IMR-90 (cell line): ENCODE measurements at regions not wholly inside any gene's neighbourhood (a gene's known extent, or its start where the extent isn't known, plus 50 kb on each side); places are given as distances from the start of the nearest gene placed in this dataset.

Experiments used
- ATAC-seq: fragments of 200-7000 bp; cut with Tn5 transposase; 2 replicates; pipeline ENCODE4 v1.9.1; 2020; ENCODE audit warnings: low read depth, mild to moderate bottlenecking, moderate library complexity
- BruUV-seq: library from RNA; stranded (reverse); fragments of 400-500 nt; replicated peaks from 2 replicates; lab custom pipeline; 2021; lab: Mats Ljungman, UMichigan
- CTCF ChIA-PET: fragments of 300-600 bp; formaldehyde crosslinking; extraction: SDS; loops from one replicate; lab custom pipeline; 2021; ENCODE audit warnings: antibody characterized with exemption; lab: Yijun Ruan, JAX
- POLR2A ChIA-PET: fragments of 300-600 bp; sonication (Branson Sonifier 250); formaldehyde crosslinking; loops from one replicate; lab custom pipeline; 2022; ENCODE audit warnings: antibody characterized with exemption; ENCODE audit not compliant: unreplicated experiment; lab: Charles Lee
- DNase-seq: peaks from one replicate; pipeline ENCODE4 v3.0.0; 2013
- H2AFZ ChIP-seq: replicated peaks from 2 replicates; pipeline ENCODE3; 2013; ENCODE audit warnings: low read length, mild to moderate bottlenecking; ENCODE audit not compliant: poor library complexity
- H2AK5ac ChIP-seq: 2 replicates; pipeline ENCODE4 v1.6.1; 2013; ENCODE audit warnings: low read depth, low read length, inconsistent platforms
- H2AK9ac ChIP-seq: replicated peaks from 2 replicates; pipeline ENCODE3; 2013; ENCODE audit warnings: mild to moderate bottlenecking, low read depth, low read length, moderate library complexity; ENCODE audit not compliant: poor library complexity
- H2BK120ac ChIP-seq: 2 replicates; pipeline ENCODE4 v1.6.1; 2013; ENCODE audit warnings: low read depth, low read length, inconsistent platforms
- H2BK15ac ChIP-seq: 3 replicates; pipeline ENCODE4 v1.6.1; 2013; ENCODE audit warnings: low read depth, low read length, inconsistent platforms
- H2BK20ac ChIP-seq: 2 replicates; pipeline ENCODE4 v1.6.1; 2013; ENCODE audit warnings: low read depth, mild to moderate bottlenecking, inconsistent platforms, low read length, moderate library complexity
- H2BK5ac ChIP-seq: 2 replicates; pipeline ENCODE4 v1.6.1; 2013; ENCODE audit warnings: mild to moderate bottlenecking, low read depth, low read length, inconsistent platforms; ENCODE audit not compliant: poor library complexity, severe bottlenecking
- H3K14ac ChIP-seq: replicated peaks from 2 replicates; pipeline ENCODE4 v1.6.1; 2013; ENCODE audit warnings: low read depth, low read length, inconsistent platforms
- H3K18ac ChIP-seq: 2 replicates; pipeline ENCODE4 v1.6.1; 2013; ENCODE audit warnings: low read depth, low read length, control low read depth
- H3K23ac ChIP-seq: 2 replicates; pipeline ENCODE4 v1.6.1; 2013; ENCODE audit warnings: low read depth, low read length, inconsistent platforms
- H3K27ac ChIP-seq: 2 replicates; pipeline ENCODE4 v1.5.1; 2013; ENCODE audit warnings: mild to moderate bottlenecking, control low read depth, low read length; ENCODE audit not compliant: insufficient read depth
- H3K27me3 ChIP-seq: 2 replicates; pipeline ENCODE4 v1.6.1; 2013; ENCODE audit warnings: low read length; ENCODE audit not compliant: control insufficient read depth, insufficient read depth
- H3K36me3 ChIP-seq: 2 replicates; pipeline ENCODE4 v1.6.1; 2013; ENCODE audit warnings: low read length, mixed read lengths; ENCODE audit not compliant: control insufficient read depth, insufficient read depth
- H3K4ac ChIP-seq: 2 replicates; pipeline ENCODE4 v1.6.1; 2013; ENCODE audit warnings: low read depth, low read length, inconsistent platforms
- H3K4me1 ChIP-seq: 2 replicates; pipeline ENCODE4 v1.6.1; 2013; ENCODE audit warnings: low read length, mixed read lengths; ENCODE audit not compliant: control insufficient read depth, insufficient read depth
- H3K4me2 ChIP-seq: 2 replicates; pipeline ENCODE4 v1.6.1; 2013; ENCODE audit warnings: low read depth, mild to moderate bottlenecking, control low read depth, low read length, moderate library complexity
- H3K4me3 ChIP-seq: 2 replicates; pipeline ENCODE4 v1.5.1; 2013; ENCODE audit warnings: low read depth, mild to moderate bottlenecking, control low read depth, low read length, moderate library complexity; ENCODE audit not compliant: insufficient read depth
- H3K56ac ChIP-seq: 2 replicates; pipeline ENCODE4 v1.6.1; 2013; ENCODE audit warnings: low read length, inconsistent platforms; ENCODE audit not compliant: insufficient read depth; ENCODE audit errors: extremely low read depth
- H3K79me1 ChIP-seq, 2 experiments: 2 replicates each; pipeline ENCODE4 v1.6.1; 2013; ENCODE audit warnings: low read length in 2 of 2, inconsistent platforms in 1 of 2, low read depth in 1 of 2
- H3K9ac ChIP-seq: 2 replicates; pipeline ENCODE4 v1.6.1; 2013; ENCODE audit warnings: low read depth, low read length, control low read depth
- H3K9me1 ChIP-seq: 2 replicates; pipeline ENCODE4 v1.6.1; 2013; ENCODE audit warnings: low read length, inconsistent platforms; ENCODE audit not compliant: insufficient read depth
- H3K9me3 ChIP-seq: 2 replicates; pipeline ENCODE4 v1.6.1; 2013; ENCODE audit warnings: low read length; ENCODE audit not compliant: control insufficient read depth, insufficient read depth
- H4K20me1 ChIP-seq: 2 replicates; pipeline ENCODE4 v1.6.1; 2013; ENCODE audit warnings: low read length, inconsistent platforms; ENCODE audit not compliant: insufficient read depth
- H4K5ac ChIP-seq: 2 replicates; pipeline ENCODE4 v1.6.1; 2013; ENCODE audit warnings: mild to moderate bottlenecking, low read depth, low read length, control low read depth
- H4K8ac ChIP-seq, 2 experiments: 2 replicates each; pipeline ENCODE4 v1.6.1; 2013; ENCODE audit warnings: low read depth in 2 of 2, low read length in 2 of 2, control low read depth in 1 of 2, inconsistent platforms in 1 of 2
- H4K91ac ChIP-seq: 2 replicates; pipeline ENCODE4 v1.6.1; 2013; ENCODE audit warnings: low read depth, low read length, inconsistent platforms; ENCODE audit not compliant: insufficient read depth
- BHLHE40 ChIP-seq: fragments of 150-350 bp; IDR thresholded peaks from 2 replicates; pipeline ENCODE4 v1.6.1; 2016; ENCODE audit warnings: mild to moderate bottlenecking, low read depth, low read length
- CEBPB ChIP-seq: IDR thresholded peaks from 2 replicates; pipeline ENCODE4 v1.6.1; 2012; ENCODE audit warnings: low read depth, low read length, improper control_type of control experiment
- CTCF ChIP-seq: conservative IDR thresholded peaks from 2 replicates; pipeline ENCODE4 v1.5.1; 2012; ENCODE audit warnings: mild to moderate bottlenecking, low read depth, low read length, improper control_type of control experiment
- FOS ChIP-seq: fragments of 150-350 bp; IDR thresholded peaks from 2 replicates; pipeline ENCODE4 v1.6.1; 2016; ENCODE audit warnings: low read depth, low read length
- MAFK ChIP-seq: IDR thresholded peaks from 2 replicates; pipeline ENCODE4 v1.6.1; 2012; ENCODE audit warnings: low read depth, low read length, improper control_type of control experiment
- MAZ ChIP-seq: IDR thresholded peaks from 2 replicates; pipeline ENCODE4 v1.6.1; 2012; ENCODE audit warnings: low read depth, mild to moderate bottlenecking, low read length, improper control_type of control experiment, moderate library complexity, borderline replicate concordance
- MXI1 ChIP-seq: IDR thresholded peaks from 2 replicates; pipeline ENCODE4 v1.6.1; 2012; ENCODE audit warnings: low read depth, mild to moderate bottlenecking, low read length, moderate library complexity, borderline replicate concordance
- NFE2L2 ChIP-seq: fragments of 150-350 bp; IDR thresholded peaks from 2 replicates; pipeline ENCODE4 v1.6.1; 2016; ENCODE audit warnings: low read depth, mild to moderate bottlenecking, low read length
- POLR2A ChIP-seq: IDR thresholded peaks from 2 replicates; pipeline ENCODE4 v1.6.1; 2012; ENCODE audit warnings: mild to moderate bottlenecking, low read depth, low read length
- RAD21 ChIP-seq: IDR thresholded peaks from 2 replicates; pipeline ENCODE4 v1.6.1; 2012; ENCODE audit warnings: low read length, improper control_type of control experiment
- RCOR1 ChIP-seq: IDR thresholded peaks from 2 replicates; pipeline ENCODE4 v1.6.1; 2012; ENCODE audit warnings: mild to moderate bottlenecking, low read length, improper control_type of control experiment; ENCODE audit not compliant: insufficient replicate concordance
- RFX5 ChIP-seq: IDR thresholded peaks from 2 replicates; pipeline ENCODE4 v1.8.0; 2012; ENCODE audit warnings: low read depth, mild to moderate bottlenecking, low read length, moderate library complexity
- SMC3 ChIP-seq: fragments of 150-350 bp; IDR thresholded peaks from 2 replicates; pipeline ENCODE4 v1.6.1; 2016; ENCODE audit warnings: low read depth, mild to moderate bottlenecking, antibody characterized with exemption, low read length, moderate library complexity
- USF2 ChIP-seq: fragments of 150-350 bp; IDR thresholded peaks from 2 replicates; pipeline ENCODE4 v1.6.1; 2017; ENCODE audit warnings: mild to moderate bottlenecking, antibody characterized with exemption, low read length, low read depth
- WGBS, 2 experiments: methylation state at CpG; one replicate each; pipeline versions ENCODE4 v1.1.5 to v1.1.7; 2013; ENCODE audit warnings: missing lambda C conversion rate in 2 of 2; ENCODE audit not compliant: insufficient read length in 1 of 2; ENCODE audit errors: extremely low coverage in 2 of 2; 5-methylcytosine and 5-hydroxymethylcytosine counted together
- dilution Hi-C: fragments of 300-500 bp; cut with HindIII; formaldehyde crosslinking; loops from one replicate; pipeline ENCODE4 v1.14.3; 2018; ENCODE audit warnings: low sequenced_read_pairs; ENCODE audit not compliant: unreplicated experiment
- in situ Hi-C: fragments of 300-500 bp; cut with MboI; formaldehyde crosslinking; loops from 3 replicates; pipeline ENCODE4 v1.14.3; 2019; ENCODE audit warnings: low sequenced_read_pairs, inconsistent platforms, mixed read lengths
- intact Hi-C: fragments of 100-400 bp; cut with micrococcal nuclease; formaldehyde crosslinking; loops from 2 replicates; pipeline ENCODE4 v1.10.0; 2022

- intact Hi-C loops, result no loop called here
- ChIA-PET POLR2A (no interaction called here), CTCF (no interaction called here)
- H3K27ac ChIP-seq, result peak overlapping the region; percentile 9; the same call in 1 of the 2 replicates
- H3K4me3 ChIP-seq, result no peak overlapping the region
- H3K79me1 ChIP-seq, result no peaks in the 10 kb centered on the region
- DNase-seq (peak; percentile 98), ATAC-seq (peak; percentile 88)
- 60% methylated on average over 1 of the region's 6 CpGs; no CpG with 5 or more reads in 1 of the 2 experiments for WGBS, 2 experiments
- H3K27me3 ChIP-seq, result no peaks in the 10 kb centered on the region
- H3K18ac ChIP-seq, result peak overlapping the region; percentile 2; the same call in 1 of the 2 replicates
- H4K8ac ChIP-seq, result peak overlapping the region in 1 of 2 experiments; percentile 50; a peak in 1 of 4 replicates
- H3K36me3 ChIP-seq, result no peaks in the 10 kb centered on the region
- no peak overlapping the region for H3K4me2 ChIP-seq
- peak overlapping the region; percentile 62; the same call in 1 of the 2 replicates for H3K14ac ChIP-seq
- TF ChIP-seq MAFK, result peak; percentile 25; the same call in 1 of the 2 replicates
- no peak for TF ChIP-seq RAD21
- no peak for TF ChIP-seq RFX5
- TF ChIP-seq CEBPB, result peak; percentile 98
- TF ChIP-seq BHLHE40, result peak; percentile 79
- no peak for TF ChIP-seq POLR2A
- TF ChIP-seq RCOR1, result peak; percentile 95
- no peak for TF ChIP-seq SMC3
- TF ChIP-seq NFE2L2, result no peak
- TF ChIP-seq CTCF, result no peak
- peak; percentile 94 for TF ChIP-seq FOS
- TF ChIP-seq USF2, result peak; percentile 62; the same call in 1 of the 2 replicates
- no peak for TF ChIP-seq MAZ
- TF ChIP-seq MXI1, result no peak
- H2AK5ac ChIP-seq, result no peak overlapping the region
- no peak overlapping the region for H3K9ac ChIP-seq
- H3K56ac ChIP-seq, result no peak overlapping the region
- peak overlapping the region; percentile 79; the same call in 1 of the 2 replicates for H2BK20ac ChIP-seq
- no peak overlapping the region for H2AK9ac ChIP-seq
- no peaks in the 10 kb centered on the region for H4K20me1 ChIP-seq
- H4K5ac ChIP-seq, result peak overlapping the region; percentile 22; the same call in 1 of the 2 replicates
- dilution Hi-C loops, result no loop called here
- H2BK15ac ChIP-seq, result no peak overlapping the region
- peaks cover 6% of the 10 kb centered on the region for H3K4me1 ChIP-seq
- BruUV-seq, result no TSS peak
- H3K4ac ChIP-seq, result peak overlapping the region; percentile 51
- H2AFZ ChIP-seq, result no peak overlapping the region
- no peak overlapping the region for H3K23ac ChIP-seq
- H2BK120ac ChIP-seq, result peak overlapping the region; percentile 66
- H2BK5ac ChIP-seq, result peak overlapping the region; percentile 76
- in situ Hi-C loops, result no loop called here
- H4K91ac ChIP-seq, result peak overlapping the region; percentile 36; the same call in 1 of the 2 replicates
- H3K9me3 ChIP-seq, result no peaks in the 10 kb centered on the region
- H3K9me1 ChIP-seq, result no peaks in the 10 kb centered on the region
Measured at GRCh38 chr7:81161451-81162075, 242.7 kb upstream of the SEMA3C start.
